DMS153 (cell line): ENCODE measurements at regions not wholly inside any gene's neighbourhood (a gene's known extent, or its start where the extent isn't known, plus 50 kb on each side); places are given as distances from the start of the nearest gene placed in this dataset.

ENCODE experiments used
- DNase-seq: peaks from one replicate; lab custom pipeline; 2025; lab: John Stamatoyannopoulos, UW

DNA sequence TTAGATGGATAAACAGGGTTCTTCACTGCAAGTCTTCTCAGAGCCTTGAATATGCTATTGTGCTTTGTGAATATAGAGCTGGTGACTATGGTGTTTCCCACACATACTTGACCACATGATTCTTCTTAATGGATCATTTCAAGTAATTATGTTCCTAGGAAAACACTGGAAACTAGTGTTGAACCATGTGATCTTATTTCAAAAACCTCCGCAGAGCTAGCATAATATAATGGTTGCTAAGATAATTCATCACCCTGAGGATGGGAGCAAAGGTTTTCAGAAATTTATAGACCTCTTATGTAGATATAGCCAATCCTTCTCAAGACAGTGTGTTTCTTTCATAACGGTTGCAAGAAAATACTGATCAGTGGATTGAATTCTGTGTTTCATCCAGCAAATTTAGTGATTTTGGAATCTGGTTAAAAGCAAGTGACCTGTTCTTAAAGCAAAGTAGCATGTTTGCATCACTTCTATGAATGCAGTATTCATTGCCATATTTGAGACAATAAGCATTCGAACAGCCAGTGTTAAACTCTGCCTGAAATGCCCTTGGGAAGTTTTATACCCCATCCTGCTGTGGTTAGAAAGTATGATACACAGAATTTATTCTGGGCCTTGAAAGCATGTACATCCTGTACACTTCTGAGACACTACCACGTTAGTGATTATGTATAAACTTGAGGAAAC is 341.0 kb upstream of the E2F7 start:
- DNase-seq, result no peak

DNA sequence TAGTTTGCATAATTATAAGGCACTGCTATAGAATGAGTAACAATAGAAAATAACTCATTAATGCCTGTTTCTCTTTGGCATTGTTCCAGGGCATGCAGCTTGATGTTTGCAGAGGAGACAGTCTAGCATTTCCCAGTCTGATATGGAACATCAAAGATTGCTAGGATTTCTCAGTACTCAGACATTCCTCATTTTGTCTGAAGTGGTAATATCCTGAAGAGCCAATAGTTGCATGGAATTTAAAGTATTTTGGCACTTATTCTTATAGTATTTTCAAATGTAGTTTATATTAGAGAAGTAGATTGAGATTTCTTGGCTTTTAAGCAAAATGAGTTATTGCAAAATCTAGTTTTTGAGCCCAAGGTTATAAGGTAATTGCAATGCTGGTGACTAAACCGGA is 337.3 kb upstream of the E2F7 start:
- no peak for DNase-seq

DNA sequence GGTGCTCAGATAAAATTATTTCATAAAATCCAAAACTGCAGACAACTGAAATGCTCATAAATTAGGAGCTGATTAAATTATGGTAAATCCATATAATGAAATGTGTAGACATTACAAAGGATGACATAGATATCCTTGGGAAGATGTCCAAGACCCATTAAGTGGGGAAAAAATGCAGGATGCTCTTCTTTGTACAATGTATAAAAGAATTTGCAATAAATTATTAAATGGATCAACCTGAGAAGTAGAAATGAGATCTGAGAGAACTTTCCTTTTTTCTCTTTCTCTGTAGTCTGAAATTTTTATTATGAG is 336.4 kb upstream of the E2F7 start:
- DNase-seq, result no peak

DNA sequence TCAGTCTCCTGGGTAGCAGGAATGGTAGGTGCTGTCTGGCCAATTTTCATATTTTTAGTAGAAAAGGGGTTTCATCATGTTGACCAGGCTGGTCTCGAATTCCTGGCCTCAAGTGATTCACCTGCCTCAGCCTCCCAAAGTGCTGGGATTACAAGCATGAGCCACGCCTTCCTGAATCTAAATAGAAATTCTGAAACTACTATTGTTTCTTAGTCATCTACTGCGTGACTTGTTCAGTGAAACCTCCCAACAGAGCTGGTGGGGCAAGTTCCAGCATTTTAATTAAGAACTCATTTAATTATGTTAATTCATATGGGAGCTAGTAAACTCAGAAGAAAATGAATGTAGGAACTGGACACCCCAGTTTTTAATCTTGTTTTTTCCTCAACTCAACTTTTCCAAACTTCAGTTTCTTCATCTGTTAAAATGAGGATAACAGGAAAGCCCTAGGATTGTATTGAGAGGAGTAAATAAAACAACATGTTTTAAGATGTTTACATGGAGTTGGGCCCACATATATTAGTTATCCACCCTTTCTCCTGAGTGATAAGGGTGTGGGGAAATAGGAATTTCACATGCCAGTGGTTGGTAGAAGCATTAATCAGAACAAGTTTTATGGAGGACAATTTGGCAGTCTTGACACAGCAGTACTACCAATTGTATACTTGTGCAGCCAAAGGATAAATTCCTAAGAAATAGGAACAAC is 335.8 kb upstream of the E2F7 start:
- no peak for DNase-seq

DNA sequence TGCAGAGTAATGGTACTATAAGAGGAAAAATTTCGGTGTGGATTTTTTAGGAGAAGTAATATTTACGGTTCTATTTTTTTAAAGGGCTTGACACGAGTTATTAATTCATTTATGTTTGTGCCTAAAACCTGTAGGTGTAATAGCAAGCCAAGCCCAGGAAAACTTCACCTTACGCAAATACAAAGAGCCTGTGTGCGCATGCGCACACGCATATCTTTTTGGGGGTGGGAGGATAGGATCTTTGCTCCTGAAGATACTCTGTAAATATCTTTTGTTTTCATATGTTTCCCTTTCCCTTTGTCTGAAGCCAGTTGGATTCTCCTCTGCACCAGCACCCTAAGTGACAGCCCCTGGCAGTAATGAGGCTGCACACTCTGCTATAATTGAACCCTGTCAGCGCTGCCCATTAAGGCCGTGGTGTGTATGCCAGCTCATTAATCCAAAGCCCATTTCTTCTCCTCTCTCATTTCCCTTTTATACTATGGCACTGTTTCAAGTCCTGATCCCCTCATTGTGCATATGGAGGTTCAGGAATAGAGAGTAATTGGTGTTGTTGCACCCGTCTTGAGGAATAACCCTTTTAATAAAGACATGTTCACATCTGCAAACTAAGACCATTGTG is 327.2 kb upstream of the E2F7 start:
- DNase-seq, result no peak

DNA sequence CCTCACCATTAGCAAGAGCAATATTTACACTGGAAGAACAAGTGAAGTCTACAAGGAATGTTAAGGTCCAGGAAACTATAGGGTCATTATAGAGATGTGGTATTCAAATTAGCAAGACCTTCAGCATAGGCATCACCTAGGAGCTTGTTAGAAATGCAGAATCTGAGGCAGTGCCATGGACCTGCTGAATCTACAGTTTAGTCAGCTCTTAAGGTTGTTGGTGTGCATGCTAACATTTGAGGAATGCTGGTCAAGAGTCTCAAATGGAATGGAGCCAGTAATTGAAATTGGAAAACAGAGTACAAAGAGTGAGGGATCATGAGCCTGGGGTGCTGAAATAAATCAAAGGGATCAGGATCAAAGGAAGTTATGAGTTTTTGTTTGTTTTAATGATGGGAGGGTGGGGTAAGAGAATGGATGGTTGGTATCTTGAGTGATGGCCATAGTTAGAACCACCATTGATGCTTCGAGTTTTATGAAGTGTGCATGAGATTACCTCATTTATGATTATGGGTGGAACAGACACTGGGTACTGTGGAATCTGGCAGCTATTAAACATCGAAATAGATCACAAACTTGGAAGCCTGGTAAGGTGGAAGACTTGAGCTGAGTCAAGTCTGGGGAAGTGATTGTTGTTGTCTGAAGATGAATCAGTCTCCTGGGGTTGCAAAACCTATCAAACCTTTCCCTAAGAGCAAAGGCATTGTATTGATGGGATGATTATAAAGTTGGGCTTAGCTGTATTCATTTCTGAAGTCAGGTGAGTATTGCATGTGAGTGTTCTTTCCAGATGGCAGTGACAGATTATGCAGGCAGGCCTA is 323.3 kb upstream of the E2F7 start:
- no peak for DNase-seq

DNA sequence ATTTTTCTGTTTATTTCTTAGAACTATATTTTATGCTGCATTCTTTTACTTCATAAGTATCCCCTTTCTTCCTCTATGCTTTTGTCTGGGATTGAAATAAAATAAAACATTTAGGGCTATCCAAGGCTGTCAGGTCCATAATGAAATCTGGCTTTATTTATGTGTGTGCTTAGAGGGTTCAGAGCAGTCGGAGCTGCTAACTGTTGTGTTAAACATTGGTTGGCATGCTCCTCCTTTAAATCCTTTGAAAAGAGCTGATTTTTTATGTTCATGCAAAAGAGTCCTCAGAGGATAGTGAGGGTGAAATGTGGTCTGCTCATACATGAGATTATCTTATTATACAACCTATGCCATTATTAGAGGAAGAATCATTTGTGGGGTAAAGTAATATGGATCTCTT is 322.3 kb upstream of the E2F7 start:
- DNase-seq, result no peak

DNA sequence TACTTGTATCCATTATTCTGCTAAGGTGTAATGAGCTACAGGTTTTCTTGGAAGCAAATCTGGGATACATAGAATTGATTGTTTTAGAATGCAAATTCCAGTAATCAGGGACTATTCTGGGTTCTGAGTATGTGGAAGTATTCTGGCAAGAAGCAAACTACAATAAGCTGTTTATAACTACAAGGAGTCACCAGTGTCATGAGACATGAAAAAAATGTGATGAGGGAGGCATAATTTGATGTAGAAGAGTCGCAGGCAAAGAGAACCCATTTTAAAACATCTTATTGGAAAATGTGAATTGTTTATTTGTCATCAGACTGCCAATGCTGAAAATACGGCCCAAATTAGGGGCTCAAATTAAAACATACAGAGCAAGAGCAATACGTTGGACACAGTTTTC is 321.8 kb upstream of the E2F7 start:
- DNase-seq, result no peak

DNA sequence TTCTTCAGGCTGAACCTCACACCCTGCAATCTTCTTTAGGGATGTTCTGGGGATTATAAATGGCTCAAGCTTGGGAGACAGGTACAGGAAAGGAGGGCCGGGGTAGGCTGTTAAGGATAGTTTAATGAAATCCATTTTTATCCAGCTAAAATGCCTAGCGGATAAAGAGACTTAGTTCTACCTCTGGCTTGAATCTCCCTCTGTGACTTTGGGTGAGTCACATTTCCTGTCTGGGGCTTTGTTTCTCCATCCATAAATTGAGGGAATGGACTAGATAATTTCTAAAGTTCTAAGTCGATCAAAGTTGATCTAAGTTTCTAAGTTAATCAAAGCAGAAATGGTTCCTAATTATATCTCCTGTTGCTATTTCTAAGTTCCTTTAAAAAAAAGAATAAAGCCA is 319.6 kb upstream of the E2F7 start:
- no peak for DNase-seq

DNA sequence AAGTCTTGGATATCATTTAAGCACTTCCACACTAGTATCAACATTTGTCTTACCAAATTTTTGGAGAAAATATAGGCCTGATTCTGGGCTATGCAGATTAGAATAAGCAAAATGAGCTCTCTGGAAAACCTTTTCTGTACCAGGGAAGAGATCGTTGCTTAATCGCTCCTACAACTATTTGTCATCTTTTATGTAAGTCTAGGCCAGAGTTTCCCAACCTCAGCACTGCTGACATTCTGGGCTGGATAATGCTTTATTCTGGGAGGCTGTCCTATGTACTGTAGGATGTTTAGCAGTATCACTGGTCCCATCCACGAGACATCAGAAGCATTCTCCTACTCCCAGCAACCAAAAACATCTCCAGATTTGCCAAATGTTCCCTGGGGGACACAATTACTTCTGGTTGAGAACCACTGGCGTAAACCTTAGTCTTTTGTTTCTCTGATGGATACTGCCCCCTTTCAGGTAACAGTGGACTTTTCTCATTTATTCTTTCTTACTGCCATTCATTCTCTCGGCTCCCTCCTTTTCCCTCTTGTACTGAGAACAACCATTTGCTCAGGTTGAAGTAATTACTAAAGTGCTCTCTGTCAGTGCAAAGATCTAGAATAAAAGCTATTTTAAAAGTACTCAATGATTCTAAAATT is 316.9 kb upstream of the E2F7 start:
- no peak for DNase-seq

DNA sequence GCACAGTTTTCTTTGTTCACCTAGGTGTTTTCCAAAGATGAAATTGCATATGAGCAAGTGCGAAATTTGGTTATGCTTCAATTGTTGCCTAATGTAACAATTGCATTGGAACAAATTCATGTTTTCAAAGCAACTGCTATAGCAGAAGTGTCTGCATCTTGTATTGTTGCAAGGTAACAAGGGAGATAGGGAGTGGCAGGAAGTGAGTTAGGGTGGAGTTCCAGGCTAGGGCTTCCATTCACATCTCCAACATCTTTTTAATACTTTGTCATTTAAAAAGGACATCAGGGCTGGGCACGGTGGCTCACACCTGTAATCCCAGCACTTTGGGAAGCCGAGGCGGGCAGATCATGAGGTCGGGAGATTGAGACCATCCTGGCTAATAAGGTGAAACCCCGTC is 312.3 kb upstream of the E2F7 start:
- DNase-seq, result no peak

DNA sequence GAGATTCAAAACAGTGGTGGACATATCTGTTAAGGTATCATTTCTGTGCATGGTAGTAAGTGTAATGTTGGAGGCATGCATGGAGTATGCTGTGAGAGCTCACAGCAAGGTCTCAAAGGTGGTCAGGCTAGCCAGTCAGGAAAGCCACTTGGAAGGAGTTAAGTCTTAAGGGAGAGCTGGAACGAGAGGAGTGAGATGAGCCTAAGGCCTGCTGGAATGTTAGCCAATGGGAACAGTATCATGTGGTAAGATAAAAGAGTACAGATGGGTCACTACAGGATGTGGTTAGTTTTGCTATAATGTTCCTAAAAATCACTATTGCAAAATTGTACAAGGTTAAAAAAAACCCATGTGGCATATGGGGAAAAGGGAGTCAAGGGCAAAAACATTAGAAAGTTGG is 311.7 kb upstream of the E2F7 start:
- DNase-seq, result no peak

DNA sequence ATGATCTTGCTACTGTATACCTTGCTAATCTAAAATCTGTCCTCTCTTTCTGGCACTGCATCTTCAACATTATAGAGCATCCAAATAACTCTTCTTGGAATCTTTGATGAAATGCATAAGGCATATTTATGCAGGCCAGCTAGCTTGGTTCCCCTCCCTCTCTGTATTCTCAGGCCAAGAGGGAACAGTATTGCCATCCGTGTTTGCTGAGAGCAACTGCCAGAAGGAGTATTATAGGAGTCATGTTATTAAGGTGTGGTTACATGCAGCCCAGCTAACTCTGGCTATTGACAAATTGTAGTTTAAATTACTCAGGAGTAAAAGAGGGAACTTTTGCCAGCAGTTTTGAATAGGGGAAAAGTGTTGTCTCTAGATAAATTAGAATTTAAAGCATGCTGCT is 309.3 kb upstream of the E2F7 start:
- DNase-seq, result no peak

DNA sequence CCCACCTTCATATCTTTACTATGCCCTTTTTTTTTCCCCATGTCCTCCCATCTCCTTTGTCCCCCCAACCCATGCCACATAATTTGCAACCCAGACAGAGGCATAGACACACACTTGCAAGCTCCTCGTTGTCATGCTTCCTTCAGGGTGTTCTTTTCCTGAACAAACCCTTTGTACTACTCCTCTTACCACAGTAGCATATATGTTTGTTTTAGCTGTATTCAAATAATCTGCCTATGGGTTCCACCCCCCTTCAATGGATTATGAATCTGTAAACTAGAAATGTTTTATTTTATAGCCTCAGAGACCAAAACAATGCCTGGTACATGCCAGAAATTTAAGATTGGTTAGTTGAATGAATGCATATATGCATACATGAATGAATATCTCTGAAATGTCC is 307.1 kb upstream of the E2F7 start:
- no peak for DNase-seq

DNA sequence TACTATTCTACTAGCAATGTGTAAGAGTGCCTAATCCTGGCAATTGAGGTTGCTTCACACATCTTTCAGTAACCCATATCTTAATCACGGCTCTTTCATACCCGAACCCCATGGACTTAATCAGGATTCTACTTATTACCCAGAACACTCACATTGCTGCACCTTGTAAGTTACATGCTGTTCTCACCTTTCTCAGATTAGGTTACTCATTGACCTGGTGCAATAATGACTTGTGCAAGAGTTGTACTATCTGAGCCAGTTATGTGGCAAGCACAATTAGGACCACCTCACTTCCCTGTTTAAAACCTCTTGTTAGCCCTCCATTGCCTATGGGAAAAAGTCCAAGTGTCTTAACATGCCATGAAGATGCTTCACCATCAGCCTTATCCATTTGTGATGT is 306.7 kb upstream of the E2F7 start:
- DNase-seq, result no peak

DNA sequence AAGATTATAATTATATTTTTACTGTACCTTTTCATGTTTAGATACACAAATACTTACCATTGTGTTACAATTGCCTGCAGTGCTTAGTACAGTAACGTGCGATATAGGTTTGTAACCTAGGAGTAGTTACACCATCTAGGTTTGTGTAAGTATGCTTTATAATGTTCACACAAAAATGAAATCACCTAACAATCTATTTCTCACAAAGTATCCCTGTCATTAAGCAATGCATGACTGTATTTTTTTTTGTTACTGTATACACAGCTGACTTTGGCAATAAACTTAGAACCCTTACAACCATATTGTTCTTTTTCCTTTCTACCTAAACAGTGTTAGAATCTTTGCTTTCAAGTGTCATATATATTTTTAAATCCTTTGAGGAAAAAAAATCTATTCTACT is 303.0 kb upstream of the E2F7 start:
- DNase-seq, result no peak

DNA sequence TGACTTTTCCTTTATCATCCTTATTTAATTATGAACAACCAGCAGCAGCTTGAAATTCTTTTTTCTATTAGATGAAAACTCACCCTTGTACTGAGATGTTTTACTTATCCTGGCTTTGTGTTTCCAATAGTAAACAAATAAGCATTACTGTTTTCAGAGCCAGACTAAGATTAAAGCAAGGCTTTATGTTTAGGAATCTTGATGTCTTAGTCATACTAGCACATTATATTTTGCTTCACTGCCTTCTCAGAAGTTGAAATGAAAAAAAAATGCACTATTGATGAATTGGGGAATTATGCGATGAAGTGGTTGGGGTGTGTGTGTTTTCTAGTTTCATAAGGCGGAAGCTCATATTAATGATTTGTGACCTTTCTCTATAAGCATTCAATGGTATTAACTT is 301.2 kb upstream of the E2F7 start:
- DNase-seq, result no peak

DNA sequence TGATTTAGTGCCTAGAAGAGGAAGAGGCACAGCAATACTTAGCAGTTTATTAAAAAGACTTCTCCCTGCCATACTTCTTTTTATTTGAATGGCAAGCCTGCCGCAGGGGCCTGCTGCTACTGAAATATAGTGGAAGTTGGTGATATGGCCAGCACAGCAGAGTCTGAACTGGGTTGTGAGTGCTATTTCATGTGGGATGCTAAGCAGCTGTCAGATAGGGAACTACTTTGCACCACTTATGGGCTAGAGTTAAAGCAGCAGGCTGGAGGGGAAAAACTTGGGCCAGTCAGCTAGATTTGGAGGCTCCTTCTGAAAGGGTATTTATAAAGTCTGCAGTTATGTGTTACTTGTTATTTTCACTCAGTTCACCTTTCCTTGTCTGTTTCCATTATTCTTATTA is 299.0 kb upstream of the E2F7 start:
- no peak for DNase-seq

DNA sequence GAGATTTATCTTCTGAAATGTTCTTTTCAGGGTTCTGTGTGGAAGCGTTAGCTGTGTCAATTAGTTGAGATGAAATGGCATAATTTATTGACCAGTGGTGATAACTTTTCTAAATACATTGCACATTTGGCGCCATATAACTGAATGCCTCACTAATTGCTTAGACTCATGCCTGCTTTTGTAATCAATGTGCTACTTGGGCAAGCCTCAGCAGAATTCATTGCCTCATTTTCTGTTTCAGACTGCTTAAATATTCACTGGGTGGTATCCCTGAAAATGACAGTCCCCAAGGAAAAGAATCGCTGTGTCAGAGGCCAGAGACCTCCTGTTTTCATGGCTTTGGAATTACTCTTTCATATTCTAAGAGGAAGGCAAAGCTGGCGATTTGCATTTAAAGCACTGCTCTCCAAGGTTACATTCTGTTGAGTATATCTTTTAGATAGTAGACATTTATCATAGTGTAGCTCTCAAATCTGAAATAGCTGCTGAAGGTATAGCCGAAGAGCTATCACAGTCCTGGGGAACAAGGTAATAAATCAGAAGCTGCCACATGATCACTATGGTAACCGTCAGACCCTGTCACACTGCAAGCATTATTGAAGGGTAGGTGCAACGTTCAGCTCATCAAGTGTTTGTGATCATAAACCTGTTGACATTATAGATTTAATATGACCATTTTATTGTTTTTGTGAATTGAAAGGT is 297.3 kb upstream of the E2F7 start:
- DNase-seq, result no peak

DNA sequence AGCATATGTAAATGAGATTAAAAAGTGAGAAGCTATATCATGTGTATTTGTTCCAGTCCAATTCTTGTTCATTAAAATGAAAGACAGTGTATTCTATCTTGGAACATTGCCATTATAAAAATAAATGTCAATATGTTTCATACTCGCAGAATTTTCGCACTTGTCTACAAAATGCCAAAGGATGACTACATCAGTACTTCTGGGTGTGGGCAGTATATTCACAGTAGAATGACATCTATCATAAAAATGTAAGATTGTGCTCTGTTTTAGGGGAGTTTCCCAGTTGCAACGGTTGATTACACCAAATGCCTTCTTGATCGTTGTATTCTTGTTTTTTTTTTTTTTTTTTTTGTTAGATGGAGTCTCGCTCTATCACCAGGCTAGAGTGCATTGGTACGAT is 292.3 kb upstream of the E2F7 start:
- no peak for DNase-seq

DNA sequence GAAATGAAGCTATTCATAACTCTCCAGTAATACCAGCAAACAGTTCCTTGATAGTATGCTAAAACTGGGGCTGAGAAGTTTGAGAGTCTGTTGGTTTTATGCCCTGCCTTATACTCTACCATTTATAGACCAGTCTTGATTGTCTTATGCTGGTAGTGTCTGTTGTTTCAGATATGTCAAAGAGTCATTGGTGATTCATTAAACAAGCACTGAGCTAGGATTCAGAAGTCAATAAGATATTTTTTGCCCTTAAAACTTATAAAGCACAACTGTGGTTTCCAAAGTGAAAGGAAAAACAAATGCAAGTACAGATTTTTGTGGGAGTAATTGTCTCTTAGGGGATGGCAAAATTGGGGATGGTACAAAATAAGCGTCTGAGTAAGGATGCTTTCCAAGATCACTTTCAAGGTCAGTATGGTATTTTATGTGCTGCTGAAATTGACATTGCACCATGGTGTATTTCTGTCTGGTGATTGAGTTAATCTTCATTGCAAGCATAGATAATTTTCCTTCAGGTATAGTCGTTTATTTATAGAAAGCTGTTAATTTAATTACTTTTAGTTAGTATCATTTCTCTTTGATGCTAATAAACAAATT is 289.5 kb upstream of the E2F7 start:
- no peak for DNase-seq
